ENCODE measurements at regions not wholly inside any gene's neighbourhood (a gene's known extent, or its start where the extent isn't known, plus 50 kb on each side); places are given as distances from the start of the nearest gene placed in this dataset.

GRCh38 chr6:95794749-95795148 is 217.4 kb downstream of the MANEA start:
- no peak for TF ChIP-seq POLR2A (IDR thresholded peaks at IDR 0.05; ENCODE audit: low read depth, low read length)
- no peak for TF ChIP-seq POLR2AphosphoS5 (IDR thresholded peaks at IDR 0.05; ENCODE audit: low read depth, low read length)
- no peak for TF ChIP-seq TAF1 (IDR thresholded peaks at IDR 0.05; ENCODE audit: low read depth, low read length)
- no peak for TF ChIP-seq POU2F2 (IDR thresholded peaks at IDR 0.05; ENCODE audit: low read depth, low read length)

Measured in GM12891 (cell line).